B cell (primary cell): ENCODE measurements at regions not wholly inside any gene's neighbourhood (a gene's known extent, or its start where the extent isn't known, plus 50 kb on each side); places are given as distances from the start of the nearest gene placed in this dataset.

ENCODE experiments used
- ATAC-seq: fragments of 200-7000 bp; cut with Tn5 transposase; one replicate; pipeline ENCODE4 v1.10.0; 2021; ENCODE audit warnings: low read depth, mild to moderate bottlenecking, moderate number of reproducible peaks, moderate library complexity
- CTCF ChIA-PET: fragments of 350-600 bp; sonication (Branson Sonifier 250); formaldehyde crosslinking; loops from one replicate; lab custom pipeline; 2021; ENCODE audit warnings: antibody characterized with exemption, inconsistent platforms; lab: Charles Lee
- POLR2A ChIA-PET: fragments of 350-600 bp; sonication (Branson Sonifier 250); formaldehyde crosslinking; loops from one replicate; lab custom pipeline; 2021; ENCODE audit warnings: antibody characterized with exemption; lab: Charles Lee
- DNase-seq: peaks from one replicate; pipeline ENCODE4 v3.0.0; 2013
- H2AFZ ChIP-seq: 2 replicates; pipeline ENCODE4 v1.6.1; 2012; ENCODE audit warnings: mild to moderate bottlenecking, low read depth, low read length; ENCODE audit not compliant: insufficient read depth, poor library complexity, severe bottlenecking
- H3K27ac ChIP-seq, 2 donors: 1 replicate in 1 of 2; 2 replicates in 1 of 2; pipeline ENCODE4 v1.5.1; 2012 to 2013; ENCODE audit warnings: low read length in 2 of 2, mild to moderate bottlenecking in 2 of 2, moderate library complexity in 1 of 2
- H3K27me3 ChIP-seq, 4 experiments: fragments of 200-600 bp in 1 of 4; sonication (generic) in 1 of 4; replicated peaks in 1 of 4; 1 replicate in 2 of 4; 2 replicates in 2 of 4; pipeline versions ENCODE4 v1.6.1 to v1.7.0; 2013 to 2016; ENCODE audit warnings: low read length in 3 of 4, mild to moderate bottlenecking in 2 of 4, mixed read lengths in 1 of 4, moderate library complexity in 1 of 4; ENCODE audit not compliant: insufficient read depth in 4 of 4, control insufficient read depth in 3 of 4; ENCODE audit errors: control extremely low read depth in 1 of 4
- H3K36me3 ChIP-seq, 2 experiments: replicated peaks in 1 of 2; 1 replicate in 1 of 2; 2 replicates in 1 of 2; pipeline versions ENCODE4 v1.6.1 to v1.7.1; 2013; ENCODE audit warnings: low read length in 1 of 2; ENCODE audit not compliant: insufficient read depth in 2 of 2, control insufficient read depth in 1 of 2; ENCODE audit errors: control extremely low read depth in 1 of 2, extremely low read depth in 1 of 2
- H3K4me1 ChIP-seq, 2 donors: fragments of 200-600 bp in 1 of 2; sonication (generic) in 1 of 2; 1 replicate in 1 of 2; 2 replicates in 1 of 2; pipeline versions ENCODE4 v1.5.1 to v1.6.1; 2013 to 2017; ENCODE audit warnings: low read length in 2 of 2; ENCODE audit not compliant: control insufficient read depth in 2 of 2, insufficient read depth in 2 of 2
- H3K4me2 ChIP-seq: replicated peaks from 2 replicates; pipeline ENCODE3; 2012; ENCODE audit warnings: mild to moderate bottlenecking, low read depth, low read length; ENCODE audit not compliant: poor library complexity, severe bottlenecking
- H3K4me3 ChIP-seq, 5 experiments: fragments of 200-600 bp in 1 of 5; sonication (generic) in 1 of 5; 1 replicate in 3 of 5; 2 replicates in 2 of 5; pipeline versions ENCODE4 v1.5.1 to v1.7.0; 2011 to 2016; ENCODE audit warnings: low read length in 4 of 5, mild to moderate bottlenecking in 4 of 5, low read depth in 2 of 5, control low read depth in 1 of 5, moderate library complexity in 1 of 5; ENCODE audit not compliant: insufficient read depth in 1 of 5; ENCODE audit errors: control extremely low read depth in 1 of 5, extremely low read depth in 1 of 5
- H3K79me2 ChIP-seq: fragments of 200-600 bp; sonication (generic); one replicate; pipeline ENCODE4 v1.6.0; 2016; ENCODE audit warnings: low read length; ENCODE audit not compliant: control insufficient read depth, insufficient read depth
- H3K9ac ChIP-seq: fragments of 200-600 bp; sonication (generic); 2 replicates; pipeline ENCODE4 v1.6.1; 2017; ENCODE audit warnings: mild to moderate bottlenecking, low read length, moderate library complexity
- H3K9me3 ChIP-seq, 3 donors: one replicate each; pipeline versions ENCODE4 v1.6.1 to v1.7.1; 2013; ENCODE audit warnings: low read length in 2 of 3; ENCODE audit not compliant: control insufficient read depth in 2 of 3, insufficient read depth in 1 of 3; ENCODE audit errors: control extremely low read depth in 1 of 3
- H4K20me1 ChIP-seq: 2 replicates; pipeline ENCODE4 v1.6.0; 2012; ENCODE audit warnings: mild to moderate bottlenecking, low read length; ENCODE audit not compliant: insufficient read depth, control insufficient read depth, poor library complexity, severe bottlenecking
- H3K27ac Mint-ChIP-seq: one replicate; pipeline ENCODE4 v1.8.0; 2021; ENCODE audit warnings: mixed read lengths
- H3K27me3 Mint-ChIP-seq: one replicate; pipeline ENCODE4 v1.8.0; 2021; ENCODE audit warnings: mixed read lengths
- H3K4me1 Mint-ChIP-seq: one replicate; pipeline ENCODE4 v1.8.0; 2021; ENCODE audit warnings: mixed read lengths
- H3K4me3 Mint-ChIP-seq: one replicate; pipeline ENCODE4 v1.8.0; 2021; ENCODE audit warnings: mixed read lengths
- H3K9me3 Mint-ChIP-seq: one replicate; pipeline ENCODE4 v1.8.0; 2022; ENCODE audit warnings: mixed read lengths; ENCODE audit not compliant: insufficient read depth
- CTCF ChIP-seq: fragments of 200-600 bp; IDR thresholded peaks from one replicate; pipeline ENCODE4 v1.8.0; 2022; ENCODE audit warnings: antibody characterized with exemption, mild to moderate bottlenecking
- EZH2 ChIP-seq: IDR thresholded peaks from 2 replicates; pipeline ENCODE4 v1.6.1; 2012; ENCODE audit warnings: borderline replicate concordance, low read depth, mild to moderate bottlenecking, moderate library complexity, low read length; ENCODE audit not compliant: insufficient read depth, poor library complexity, severe bottlenecking
- WGBS: methylation state at CpG from one replicate; pipeline ENCODE4 v1.1.5; 2013; ENCODE audit warnings: missing lambda C conversion rate; ENCODE audit not compliant: insufficient coverage; 5-methylcytosine and 5-hydroxymethylcytosine counted together
- intact Hi-C: fragments of 100-400 bp; cut with micrococcal nuclease; formaldehyde crosslinking; loops from one replicate; pipeline ENCODE4 v1.10.0; 2022

GRCh38 chr10:130958981-130959751, 352.4 kb downstream of the TCERG1L start:
- no peaks in the 10 kb centered on the region for H3K4me1 ChIP-seq
- H3K27me3 Mint-ChIP-seq: no peaks in the 10 kb centered on the region
- no peak overlapping the region for H2AFZ ChIP-seq
- ChIA-PET POLR2A (no interaction called here), CTCF (no interaction called here)
- WGBS: 83% methylated on average over 16 of the region's 16 CpGs
- no peak overlapping the region for H3K9ac ChIP-seq
- peaks cover 0 to 25% (median 0%) of the 10 kb centered on the region in 3 donors for H3K9me3 ChIP-seq
- H3K27me3 ChIP-seq: no peaks in the 10 kb centered on the region
- intact Hi-C loops: no loop called here
- TF ChIP-seq CTCF (no peak), EZH2 (no peak)
- no peak overlapping the region for H3K4me3 ChIP-seq
- H3K4me2 ChIP-seq: no peak overlapping the region
- H4K20me1 ChIP-seq: no peaks in the 10 kb centered on the region
- H3K79me2 ChIP-seq: no peaks in the 10 kb centered on the region
- H3K4me3 Mint-ChIP-seq: no peak overlapping the region
- H3K27ac ChIP-seq: no peak overlapping the region
- ATAC-seq (no peak), DNase-seq (no peak)
- no peaks in the 10 kb centered on the region for H3K36me3 ChIP-seq
- H3K27ac Mint-ChIP-seq: no peak overlapping the region
- H3K4me1 Mint-ChIP-seq: no peaks in the 10 kb centered on the region
- no peaks in the 10 kb centered on the region for H3K9me3 Mint-ChIP-seq

- intact Hi-C loops: no loop called here
- Histone ChIP-seq H2AFZ (no peak overlapping the region), H3K4me1 (no peaks in the 10 kb centered on the region), H3K4me3 (no peak overlapping the region), H3K27me3 (no peaks in the 10 kb centered on the region), H3K4me2 (no peak overlapping the region), H3K27ac (no peak overlapping the region), H3K9me3 (peaks cover 0 to 25% (median 0%) of the 10 kb centered on the region in 3 donors), H3K36me3 (no peaks in the 10 kb centered on the region), H3K9ac (no peak overlapping the region), H3K79me2 (no peaks in the 10 kb centered on the region), H4K20me1 (no peaks in the 10 kb centered on the region)
- no peaks in the 10 kb centered on the region for H3K9me3 Mint-ChIP-seq
- DNase-seq (no peak), ATAC-seq (no peak)
- H3K4me1 Mint-ChIP-seq: no peaks in the 10 kb centered on the region
- WGBS: 86% methylated on average over 8 of the region's 8 CpGs
- ChIA-PET CTCF (no interaction called here), POLR2A (no interaction called here)
- no peak overlapping the region for H3K27ac Mint-ChIP-seq
- no peak for TF ChIP-seq CTCF
- TF ChIP-seq EZH2: no peak
- H3K4me3 Mint-ChIP-seq: no peak overlapping the region
- no peaks in the 10 kb centered on the region for H3K27me3 Mint-ChIP-seq
These were observed 351.7 kb downstream of the TCERG1L start for GRCh38 chr10:130959752-130960195.
